SH-SY5Y (cell line): ENCODE measurements at regions not wholly inside any gene's neighbourhood (a gene's known extent, or its start where the extent isn't known, plus 50 kb on each side); places are given as distances from the start of the nearest gene placed in this dataset.

Experiments used
- GATA2 ChIP-seq: IDR thresholded peaks from 2 replicates; pipeline ENCODE4 v1.6.1; 2011; ENCODE audit warnings: mild to moderate bottlenecking, low read depth, low read length
- GATA3 ChIP-seq: IDR thresholded peaks from 2 replicates; pipeline ENCODE4 v1.6.1; 2011; ENCODE audit warnings: low read depth, mild to moderate bottlenecking, low read length, moderate library complexity

DNA sequence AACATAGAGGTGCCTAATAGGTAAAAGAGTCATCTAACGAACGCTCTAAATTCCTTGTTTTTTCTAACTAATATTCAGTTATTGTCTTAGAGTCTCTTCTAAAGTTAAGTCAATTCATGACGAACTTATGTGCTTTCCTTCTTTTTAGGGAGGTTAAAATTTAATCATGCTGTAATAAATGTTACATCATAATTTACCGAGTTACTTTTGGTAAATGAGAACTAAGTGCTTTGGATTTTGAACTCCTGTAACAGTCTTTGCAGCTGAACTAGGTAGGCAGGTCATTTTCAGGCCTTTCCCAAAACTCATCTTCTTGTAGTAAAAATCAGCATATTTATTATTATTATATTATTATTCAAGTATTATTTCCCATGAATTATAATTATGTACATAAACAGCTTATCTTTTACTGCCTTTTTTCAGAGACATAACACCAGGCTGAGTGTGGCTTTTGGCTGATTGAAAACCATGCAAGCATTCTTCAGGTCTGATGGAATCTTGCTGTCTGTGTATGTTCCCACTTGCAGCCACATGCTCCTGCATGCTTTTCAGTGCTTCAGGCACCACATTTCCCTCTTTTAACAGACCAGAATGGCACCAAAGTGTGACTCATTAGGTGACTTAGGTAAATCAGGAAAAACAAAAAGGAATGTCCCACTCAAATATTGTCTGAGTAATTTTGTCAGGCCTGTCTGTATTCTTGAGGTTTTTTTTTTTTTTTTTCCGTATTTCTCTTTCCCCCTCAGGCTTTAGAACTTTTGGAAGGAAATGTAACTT is 81.0 kb upstream of the CD55 start:
- TF ChIP-seq GATA3: no peak
- no peak for TF ChIP-seq GATA2

DNA sequence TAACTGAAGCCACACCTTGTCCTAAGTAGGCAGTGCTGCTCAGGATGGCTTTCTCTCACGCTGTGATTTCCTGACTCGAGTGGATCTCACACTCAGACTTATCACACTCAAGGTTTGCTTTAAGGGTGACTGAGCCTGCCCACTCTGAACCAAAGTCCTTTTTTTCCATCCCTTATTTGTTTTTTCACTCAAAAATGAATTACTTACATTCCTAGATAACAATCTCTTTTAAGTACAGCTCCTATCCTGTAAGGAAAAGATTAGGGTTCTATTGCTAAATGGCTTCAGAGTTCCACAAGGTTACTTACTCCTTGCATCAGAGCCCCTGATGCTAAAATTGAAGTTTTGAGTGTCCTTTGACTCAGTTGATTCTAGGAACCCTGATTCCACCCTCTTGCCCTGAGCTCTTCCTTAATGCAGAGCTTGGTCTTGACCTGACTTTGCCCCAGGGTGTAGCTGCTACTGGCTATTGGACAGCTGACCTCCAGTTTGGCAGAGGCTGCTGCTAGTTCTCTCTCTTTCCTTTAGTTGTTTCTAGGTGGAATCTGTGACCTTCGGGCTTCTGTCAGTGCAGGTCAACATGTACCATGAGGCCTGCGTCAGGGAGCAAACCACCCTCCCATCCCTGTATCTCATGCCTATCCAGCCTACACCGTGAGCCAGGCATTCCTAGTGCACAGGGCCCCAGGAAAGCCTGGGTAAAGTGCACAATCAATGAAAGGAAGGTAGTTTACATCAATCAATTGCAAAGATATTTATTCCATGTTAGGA is 80.1 kb upstream of the CD55 start:
- no peak for TF ChIP-seq GATA3
- TF ChIP-seq GATA2: peak; percentile 5; the same call in 1 of the 2 replicates

DNA sequence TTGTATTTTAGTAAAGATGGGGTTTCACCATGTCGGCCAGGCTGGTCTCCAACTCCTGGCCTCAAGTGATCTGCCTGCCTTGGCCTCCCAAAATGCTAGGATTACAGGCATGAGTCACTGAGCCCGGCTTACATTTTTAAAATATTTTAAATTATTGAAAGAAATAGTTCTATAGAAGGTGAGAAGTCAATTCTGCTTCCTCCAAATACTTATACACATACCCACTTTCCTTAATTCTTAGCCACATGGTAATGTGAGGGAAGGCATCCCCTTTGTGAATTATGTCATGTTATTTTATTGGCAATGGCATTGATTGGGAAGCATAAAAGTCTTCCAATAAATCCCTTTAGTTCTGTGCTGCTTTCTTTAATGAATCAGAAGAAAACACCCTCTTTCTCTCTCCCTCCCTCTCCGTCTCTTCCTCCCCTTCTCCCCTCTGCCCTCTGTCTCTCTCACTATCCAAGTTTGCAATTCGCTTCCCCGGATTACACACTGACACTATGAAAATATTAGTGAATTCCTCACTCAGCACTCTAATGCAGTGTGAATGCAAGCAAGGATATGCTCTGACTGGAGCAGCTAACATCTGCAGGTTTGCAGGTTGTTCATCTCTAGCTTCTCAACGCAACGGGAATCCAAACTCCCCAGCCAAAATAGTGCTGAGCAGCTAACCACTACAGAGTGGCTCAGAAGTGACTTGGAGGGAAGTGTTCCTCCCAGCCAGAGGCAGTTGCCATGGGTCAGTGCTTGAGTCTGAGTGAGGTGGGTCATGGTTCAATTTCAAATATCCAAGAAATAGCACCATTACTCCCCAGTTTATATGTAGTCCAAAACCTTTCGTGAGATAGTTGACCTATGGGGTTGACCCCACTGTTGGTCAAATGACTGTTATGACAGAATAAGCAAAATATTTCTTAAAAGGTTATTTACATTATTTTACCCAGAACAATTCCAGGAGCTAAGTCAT is 77.8 kb upstream of the CD55 start:
- TF ChIP-seq GATA3: no peak
- no peak for TF ChIP-seq GATA2

DNA sequence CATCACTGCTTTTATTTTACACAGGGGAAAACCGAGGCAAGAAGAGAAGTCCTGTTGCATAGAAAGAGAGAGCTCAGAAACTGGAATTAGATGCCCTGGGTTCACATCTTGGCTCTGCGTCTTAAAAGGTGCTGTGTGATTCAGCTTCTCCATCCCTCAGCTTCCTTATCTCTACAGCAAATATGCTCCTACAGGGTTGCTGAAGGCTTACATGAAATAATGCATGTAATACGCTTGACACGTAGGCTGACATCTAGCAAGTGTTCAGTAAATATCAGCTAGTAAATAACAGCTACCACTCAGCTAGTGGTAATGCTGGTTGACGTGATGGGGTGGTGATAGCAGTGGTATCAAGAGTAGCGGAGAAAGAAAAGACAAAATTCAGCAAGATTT is 77.1 kb upstream of the CD55 start:
- TF ChIP-seq GATA3: no peak
- no peak for TF ChIP-seq GATA2

DNA sequence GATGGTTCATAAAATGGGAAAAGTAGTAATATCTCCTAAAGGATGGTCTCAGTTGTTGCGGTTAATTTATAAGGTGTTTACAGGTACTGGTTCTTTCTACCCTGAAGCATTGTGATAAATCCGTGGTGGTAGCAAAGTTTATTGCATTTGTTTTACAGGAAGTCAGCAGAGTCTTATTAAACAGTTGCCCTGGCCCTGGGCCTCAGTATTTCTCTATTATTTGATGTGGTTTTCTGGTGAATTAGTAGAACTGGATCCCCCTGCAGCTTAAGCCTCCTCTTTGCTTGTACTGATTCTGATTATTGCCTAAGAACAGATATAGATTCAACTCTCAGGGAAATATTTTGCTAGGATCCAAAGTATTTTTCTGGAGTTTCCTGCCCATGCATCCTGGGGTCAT is 76.4 kb upstream of the CD55 start:
- TF ChIP-seq GATA3 (no peak), GATA2 (no peak)

DNA sequence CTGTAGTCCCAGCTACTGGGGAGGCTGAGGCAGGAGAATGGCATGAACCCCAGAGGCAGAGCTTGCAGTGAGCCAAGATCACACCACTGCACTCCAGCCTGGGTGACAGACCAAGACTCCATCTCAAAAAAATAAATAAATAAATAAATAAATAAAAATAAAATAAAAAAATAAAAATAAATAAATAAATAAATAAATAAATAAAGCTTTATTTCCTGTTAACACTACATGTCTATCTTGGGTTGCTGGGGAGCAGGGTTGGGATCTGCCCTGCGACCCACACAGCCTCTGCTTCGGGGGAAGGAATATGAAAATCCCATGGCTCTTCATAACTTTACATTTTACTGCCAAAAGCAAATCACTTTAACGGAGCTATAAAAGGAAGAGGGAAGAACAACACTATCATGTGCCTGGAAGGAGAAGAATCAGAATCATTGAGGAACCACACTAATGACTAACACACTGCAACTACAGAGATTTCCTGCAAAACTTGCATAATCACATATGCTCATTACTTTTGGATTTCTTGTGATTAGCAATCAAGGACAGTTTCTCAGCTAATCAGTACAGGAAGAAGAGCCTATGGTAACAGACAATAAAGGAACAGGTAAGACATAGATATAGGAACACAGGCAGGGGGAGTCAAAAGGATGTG is 72.8 kb upstream of the CD55 start:
- TF ChIP-seq GATA2 (no peak), GATA3 (no peak)

DNA sequence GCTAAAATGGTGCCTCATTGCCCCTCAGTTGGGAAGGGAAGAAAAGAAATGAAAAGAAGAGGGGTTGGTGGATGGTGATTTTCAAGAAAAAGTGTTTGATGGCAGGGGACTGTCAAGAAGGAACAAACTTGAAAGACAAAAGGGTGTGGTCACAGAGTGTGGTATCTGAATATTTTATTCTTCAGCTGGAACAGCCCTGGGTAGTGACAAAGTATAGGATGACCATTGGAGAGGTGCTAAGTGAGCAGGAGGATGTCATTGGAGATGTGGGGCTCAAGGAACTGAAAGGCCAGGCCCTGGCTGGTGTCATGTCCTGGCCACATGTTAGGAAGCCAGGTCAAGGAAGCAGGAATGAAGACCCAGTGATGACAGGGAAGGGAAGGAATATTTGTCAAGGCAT is 71.0 kb upstream of the CD55 start:
- TF ChIP-seq GATA2 (no peak), GATA3 (no peak)

DNA sequence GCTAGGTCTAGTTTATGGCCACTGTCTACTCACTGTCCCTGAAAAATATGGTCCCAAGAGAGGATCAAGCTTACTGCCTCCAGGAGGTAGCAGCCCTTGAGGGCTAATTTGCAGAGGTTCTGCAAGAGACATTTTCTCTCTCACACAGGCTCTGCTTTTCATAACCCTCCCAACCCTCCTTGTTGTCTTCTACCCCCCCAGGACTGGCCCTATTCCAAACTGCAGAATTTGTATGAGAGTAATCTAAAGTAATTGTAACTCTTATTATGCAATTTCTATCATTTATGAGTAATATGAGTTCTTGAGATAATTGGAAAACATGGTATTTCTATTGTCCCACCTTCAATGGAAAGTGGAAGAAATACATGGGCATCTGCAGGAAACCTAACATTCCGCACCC is 70.4 kb upstream of the CD55 start:
- TF ChIP-seq GATA3: no peak
- TF ChIP-seq GATA2: no peak

DNA sequence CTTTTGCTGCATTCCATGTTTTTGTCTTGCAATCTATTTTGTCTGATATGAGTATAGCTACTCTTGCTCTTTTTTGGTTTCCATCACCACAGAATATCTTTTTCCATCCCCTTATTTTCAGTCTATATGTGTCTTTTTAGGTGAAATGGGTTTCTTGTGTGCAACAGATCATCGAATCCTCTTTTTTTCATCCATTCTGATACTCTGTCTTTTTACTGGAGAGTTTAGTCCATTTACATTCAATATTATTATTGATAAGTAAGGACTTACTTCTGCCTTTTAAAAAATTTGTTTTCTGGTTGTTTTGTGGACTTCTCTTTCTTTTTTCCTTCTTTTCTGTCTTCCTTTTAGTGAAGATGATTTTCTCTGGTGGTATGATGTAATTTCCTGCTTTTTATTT is 64.6 kb upstream of the CD55 start:
- no peak for TF ChIP-seq GATA2
- TF ChIP-seq GATA3: no peak

DNA sequence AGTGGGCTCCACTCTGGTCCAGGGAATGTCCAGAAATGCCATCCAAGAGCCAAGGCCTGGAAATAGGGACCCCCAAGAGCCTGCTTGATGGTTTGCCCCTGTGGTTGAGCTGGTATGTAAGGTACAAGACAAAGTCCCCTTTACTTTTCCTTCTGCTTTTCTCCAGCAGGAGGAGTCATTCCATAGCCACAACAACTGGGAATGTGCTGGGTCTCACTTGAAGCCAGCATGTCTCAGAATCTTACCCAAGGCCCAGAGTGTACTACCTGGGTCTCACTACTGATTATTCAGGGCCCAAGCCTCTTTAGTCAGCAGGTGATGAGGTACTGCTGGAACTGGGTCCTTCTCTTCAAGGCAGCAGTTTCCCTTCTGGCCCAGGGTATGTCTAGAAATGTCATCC is 62.1 kb upstream of the CD55 start:
- TF ChIP-seq GATA3 (no peak), GATA2 (no peak)

DNA sequence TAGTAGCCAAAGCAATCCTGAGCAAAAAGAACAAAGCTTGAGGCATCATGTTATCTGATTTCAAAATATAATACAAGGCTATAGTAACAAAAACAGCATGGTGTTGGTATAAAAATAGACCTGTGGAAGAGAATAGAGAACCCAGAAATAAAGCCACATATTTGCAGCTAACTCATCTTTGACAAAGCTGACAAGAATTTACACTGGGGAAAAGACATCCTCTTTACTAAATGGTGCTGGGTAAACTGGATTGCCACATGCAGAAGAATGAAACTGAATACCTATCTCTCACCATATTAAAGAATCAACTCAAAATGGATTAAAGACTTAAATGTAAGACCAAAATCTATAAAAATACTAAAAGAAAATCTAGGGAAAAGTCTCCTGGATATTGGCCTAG is 59.5 kb upstream of the CD55 start:
- no peak for TF ChIP-seq GATA2
- TF ChIP-seq GATA3: no peak

DNA sequence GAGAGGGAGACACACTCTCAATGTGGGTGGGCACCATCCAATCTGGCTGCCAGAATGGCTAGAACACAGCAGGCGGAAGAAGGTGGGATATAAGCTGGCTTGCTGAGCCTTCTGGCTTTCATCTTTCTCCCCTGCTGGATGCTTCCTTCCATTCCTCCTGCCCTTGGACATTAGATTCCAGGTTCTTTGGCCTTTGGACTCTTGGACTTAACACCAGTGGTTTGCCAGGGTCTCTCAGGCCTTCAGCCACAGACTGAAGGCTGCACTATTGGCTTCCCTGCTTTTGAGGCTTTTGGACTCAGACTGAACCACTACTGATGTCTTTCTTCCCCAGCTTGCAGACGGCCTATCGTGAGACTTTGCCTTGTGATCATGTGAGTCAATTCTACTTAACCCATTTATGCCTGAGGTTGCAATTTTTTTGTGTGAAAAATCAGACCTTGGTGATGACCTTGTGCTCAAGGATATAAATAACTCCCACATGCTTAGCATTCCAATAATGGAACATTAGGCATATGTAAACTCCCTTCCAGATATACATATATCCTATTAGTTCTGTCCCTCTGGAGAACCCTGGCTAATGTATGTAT is 56.7 kb upstream of the CD55 start:
- TF ChIP-seq GATA3: no peak
- TF ChIP-seq GATA2: no peak

DNA sequence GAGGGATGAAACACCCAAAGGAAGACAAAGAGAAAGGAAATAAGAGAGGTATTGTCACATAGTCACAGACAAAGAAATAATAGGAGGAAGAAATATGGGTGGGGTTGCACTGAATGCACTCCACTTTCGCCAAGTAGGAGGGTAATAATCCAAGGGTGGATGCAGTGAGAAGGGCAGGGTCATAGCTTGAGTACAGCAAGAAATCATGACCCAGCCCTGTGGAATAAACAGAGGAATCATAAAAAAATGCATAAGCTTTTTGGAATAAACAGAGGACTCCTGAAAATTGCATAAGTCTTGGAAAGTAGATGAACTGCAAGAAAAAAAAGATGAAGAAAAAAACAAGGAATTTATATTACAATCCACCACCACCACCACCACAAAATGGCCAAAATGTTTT is 53.1 kb upstream of the CD55 start:
- TF ChIP-seq GATA3: no peak
- TF ChIP-seq GATA2: no peak
